GM12875 (cell line): ENCODE measurements at regions not wholly inside any gene's neighbourhood (a gene's known extent, or its start where the extent isn't known, plus 50 kb on each side); places are given as distances from the start of the nearest gene placed in this dataset.

Experiments
- H3K4me3 ChIP-seq: one replicate; pipeline ENCODE4 v1.5.1; 2011; ENCODE audit warnings: low read depth, low read length, control low read depth
- CTCF ChIP-seq: IDR thresholded peaks from 2 replicates; pipeline ENCODE4 v1.5.1; 2011; ENCODE audit warnings: low read depth, mild to moderate bottlenecking, control low read depth, inconsistent platforms, low read length, moderate library complexity, borderline replicate concordance; ENCODE audit not compliant: insufficient read depth

DNA sequence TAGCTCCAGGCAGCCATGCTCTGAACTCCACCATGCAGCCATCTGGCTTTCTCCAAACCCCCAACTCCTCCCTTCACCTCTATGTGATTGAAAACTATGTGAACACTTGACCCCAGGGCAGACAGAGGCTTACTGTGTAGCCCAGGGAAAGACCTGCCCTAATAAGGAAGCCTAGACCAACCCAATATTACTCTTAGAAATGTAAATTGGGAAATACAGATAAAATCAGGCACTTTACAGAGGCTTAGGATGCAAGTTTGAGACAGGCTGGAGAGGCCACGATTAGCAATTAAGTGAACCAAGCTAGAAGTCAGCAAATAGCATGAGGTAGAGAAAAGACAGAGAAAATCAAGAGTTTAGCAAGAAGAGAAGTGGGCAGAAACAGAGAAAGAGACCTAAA lies 141.7 kb upstream of the ABCA1 start:
- no peak for TF ChIP-seq CTCF

GRCh38 chr9:105070176-105070575 lies 142.2 kb upstream of the ABCA1 start:
- no peak for TF ChIP-seq CTCF

More for the DNA sequence above, 141.7 kb upstream of the ABCA1 start:
- no peak overlapping the region for H3K4me3 ChIP-seq

DNA sequence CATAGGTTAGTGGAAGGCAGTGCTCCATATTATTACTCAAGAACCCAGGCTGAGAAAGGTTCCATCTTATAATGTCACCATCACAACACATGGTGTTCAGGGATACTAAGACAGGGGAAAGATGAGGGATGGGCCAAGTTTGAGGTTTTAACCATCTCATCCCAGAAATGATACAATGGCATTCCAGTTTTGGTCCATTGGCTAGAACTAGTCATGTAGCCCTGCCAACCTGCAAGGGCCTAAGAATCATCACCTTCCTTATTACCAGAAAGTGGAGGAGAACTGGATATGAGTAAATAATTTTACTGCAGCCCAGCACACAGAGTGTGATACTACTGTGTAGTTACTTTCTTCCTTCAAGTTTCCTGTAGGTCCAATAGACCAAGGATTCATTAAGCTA lies 144.5 kb upstream of the ABCA1 start:
- no peak for TF ChIP-seq CTCF
- H3K4me3 ChIP-seq, result no peak overlapping the region

More at GRCh38 chr9:105070176-105070575, 142.2 kb upstream of the ABCA1 start:
- H3K4me3 ChIP-seq, result no peak overlapping the region

GRCh38 chr9:105073147-105073546 lies 145.2 kb upstream of the ABCA1 start:
- TF ChIP-seq CTCF, result no peak

GRCh38 chr9:105074491-105074890 lies 146.5 kb upstream of the ABCA1 start:
- TF ChIP-seq CTCF, result no peak

More at GRCh38 chr9:105073147-105073546, 145.2 kb upstream of the ABCA1 start:
- H3K4me3 ChIP-seq, result no peak overlapping the region

GRCh38 chr9:105076729-105077128 lies 148.8 kb upstream of the ABCA1 start:
- no peak for TF ChIP-seq CTCF

More at GRCh38 chr9:105074491-105074890, 146.5 kb upstream of the ABCA1 start:
- no peak overlapping the region for H3K4me3 ChIP-seq

GRCh38 chr9:105079457-105079856 lies 151.5 kb upstream of the ABCA1 start:
- H3K4me3 ChIP-seq, result no peak overlapping the region
- TF ChIP-seq CTCF, result no peak

More at GRCh38 chr9:105076729-105077128, 148.8 kb upstream of the ABCA1 start:
- H3K4me3 ChIP-seq, result no peak overlapping the region
